ENCODE measurements at regions not wholly inside any gene's neighbourhood (a gene's known extent, or its start where the extent isn't known, plus 50 kb on each side); places are given as distances from the start of the nearest gene placed in this dataset.
"Not testable (repeated sequence)": the region's sequence is repeated elsewhere in the genome, so short reads cannot be mapped to it uniquely, and the experiment has no call there.

GRCh38 chr17:77555121-77555591, 403.3 kb upstream of the TNRC6C start:
- DNase-seq (no peak), ATAC-seq (ENCODE audit: low read depth in 2 of 2) (no peak)
- H3K4me3 Mint-ChIP-seq: no peak overlapping the region
- H3K27me3 Mint-ChIP-seq: peaks cover 19% of the 10 kb centered on the region
- Histone ChIP-seq H3K9me3 (ENCODE audit: control insufficient read depth in 2 of 2, low read length in 2 of 2) (no peaks in the 10 kb centered on the region), H3K27ac (ENCODE audit: insufficient read depth, low read length, poor library complexity, severe bottlenecking) (no peak overlapping the region), H3K36me3 (ENCODE audit: control insufficient read depth, insufficient read depth, low read length) (no peaks in the 10 kb centered on the region), H3K4me3 (ENCODE audit: low read depth, low read length) (no peak overlapping the region), H3K27me3 (ENCODE audit: control insufficient read depth, insufficient read depth, low read length) (no peaks in the 10 kb centered on the region), H3K4me1 (ENCODE audit: control insufficient read depth, insufficient read depth, low read length, poor library complexity, severe bottlenecking) (no peaks in the 10 kb centered on the region)
- no peaks in the 10 kb centered on the region for H3K36me3 Mint-ChIP-seq
- H3K27ac Mint-ChIP-seq: no peak overlapping the region
- H3K4me1 Mint-ChIP-seq: no peaks in the 10 kb centered on the region
- H3K9me3 Mint-ChIP-seq: no peaks in the 10 kb centered on the region

DNA sequence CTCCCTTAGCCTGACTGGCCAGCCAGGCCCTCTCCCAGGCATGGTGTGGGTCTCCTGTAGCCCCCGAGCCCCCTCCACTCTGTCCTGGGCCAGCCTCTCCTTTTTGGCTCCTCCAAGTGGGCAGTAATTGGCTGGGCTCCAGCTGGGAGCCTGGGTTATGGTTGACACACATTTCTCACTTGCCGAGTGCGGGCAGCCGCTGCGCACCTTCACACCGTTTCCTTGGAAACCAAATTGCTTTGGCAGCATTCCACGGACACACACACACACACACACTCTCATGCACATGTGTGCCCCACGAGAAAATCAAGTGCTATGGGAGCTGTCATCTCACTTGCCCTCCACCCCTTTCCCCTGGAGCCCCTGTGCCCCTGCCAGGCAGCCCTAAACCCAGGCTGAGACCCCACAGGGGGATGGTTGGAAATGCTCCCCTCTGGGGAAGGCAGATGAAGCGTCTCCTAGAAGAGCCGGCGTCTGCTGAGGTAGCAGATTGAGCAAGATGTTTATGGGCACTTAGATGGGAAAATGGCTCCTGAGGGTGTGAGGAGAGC, 402.7 kb upstream of the TNRC6C start:
- no peaks in the 10 kb centered on the region for H3K4me1 ChIP-seq (ENCODE audit: control insufficient read depth, insufficient read depth, low read length, poor library complexity, severe bottlenecking)
- Mint-ChIP-seq H3K27ac (no peak overlapping the region), H3K4me3 (no peak overlapping the region), H3K36me3 (no peaks in the 10 kb centered on the region), H3K4me1 (no peaks in the 10 kb centered on the region), H3K9me3 (no peaks in the 10 kb centered on the region), H3K27me3 (peaks cover 19% of the 10 kb centered on the region)
- no peaks in the 10 kb centered on the region for H3K36me3 ChIP-seq (ENCODE audit: control insufficient read depth, insufficient read depth, low read length)
- H3K9me3 ChIP-seq (ENCODE audit: control insufficient read depth in 2 of 2, low read length in 2 of 2): no peaks in the 10 kb centered on the region
- ATAC-seq (ENCODE audit: low read depth in 2 of 2): no peak
- H3K27ac ChIP-seq (ENCODE audit: insufficient read depth, low read length, poor library complexity, severe bottlenecking): no peak overlapping the region
- H3K4me3 ChIP-seq (ENCODE audit: low read depth, low read length): no peak overlapping the region
- H3K27me3 ChIP-seq (ENCODE audit: control insufficient read depth, insufficient read depth, low read length): no peaks in the 10 kb centered on the region
- no peak for DNase-seq

DNA sequence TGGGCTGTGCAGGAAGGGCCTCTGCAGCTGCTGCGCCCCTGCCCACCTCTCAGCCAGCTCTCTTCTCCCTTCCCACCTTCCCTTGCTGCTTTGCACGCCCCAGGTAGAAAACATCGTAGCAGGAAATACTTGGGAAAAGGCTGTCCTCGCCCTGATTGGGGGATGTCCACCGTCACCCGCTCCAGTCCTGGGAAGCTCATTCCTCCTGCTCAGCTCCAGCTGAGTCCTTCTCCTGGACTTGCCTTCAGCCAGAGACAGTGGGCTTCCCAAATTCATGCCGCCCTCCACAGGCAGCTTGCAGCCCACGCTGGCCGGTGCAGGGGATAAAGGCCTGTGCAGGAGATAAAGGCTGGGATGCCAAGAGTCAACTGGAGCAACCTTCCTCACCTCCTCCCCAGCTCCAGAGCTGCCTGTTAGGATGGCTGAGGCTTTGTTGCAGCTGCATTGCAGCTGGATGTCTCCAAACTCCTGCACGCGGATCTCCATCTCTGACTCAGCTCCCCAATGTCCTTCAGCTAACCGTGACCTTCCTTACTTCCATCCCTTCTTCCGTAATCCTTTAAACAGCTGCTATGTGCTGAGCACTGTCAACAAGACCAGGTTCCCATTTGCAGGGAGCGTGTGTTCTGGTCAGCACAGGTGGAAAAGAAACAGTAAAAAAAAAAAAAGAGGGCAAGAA, 402.0 kb upstream of the TNRC6C start:
- DNase-seq (no peak), ATAC-seq (ENCODE audit: low read depth in 2 of 2) (no peak)
- H3K36me3 Mint-ChIP-seq: no peaks in the 10 kb centered on the region
- peaks cover 19% of the 10 kb centered on the region for H3K27me3 Mint-ChIP-seq
- Histone ChIP-seq H3K27ac (ENCODE audit: insufficient read depth, low read length, poor library complexity, severe bottlenecking) (no peak overlapping the region), H3K9me3 (ENCODE audit: control insufficient read depth in 2 of 2, low read length in 2 of 2) (no peaks in the 10 kb centered on the region), H3K4me1 (ENCODE audit: control insufficient read depth, insufficient read depth, low read length, poor library complexity, severe bottlenecking) (no peaks in the 10 kb centered on the region), H3K36me3 (ENCODE audit: control insufficient read depth, insufficient read depth, low read length) (no peaks in the 10 kb centered on the region), H3K4me3 (ENCODE audit: low read depth, low read length) (no peak overlapping the region), H3K27me3 (ENCODE audit: control insufficient read depth, insufficient read depth, low read length) (no peaks in the 10 kb centered on the region)
- no peak overlapping the region for H3K27ac Mint-ChIP-seq
- H3K4me3 Mint-ChIP-seq: no peak overlapping the region
- no peaks in the 10 kb centered on the region for H3K4me1 Mint-ChIP-seq
- no peaks in the 10 kb centered on the region for H3K9me3 Mint-ChIP-seq

GRCh38 chr17:77558846-77559626, 399.5 kb upstream of the TNRC6C start:
- no peaks in the 10 kb centered on the region for H3K9me3 ChIP-seq (ENCODE audit: control insufficient read depth in 2 of 2, low read length in 2 of 2)
- Mint-ChIP-seq H3K27me3 (peaks cover 23% of the 10 kb centered on the region), H3K27ac (no peak overlapping the region), H3K4me3 (no peak overlapping the region), H3K4me1 (no peaks in the 10 kb centered on the region), H3K36me3 (no peaks in the 10 kb centered on the region), H3K9me3 (no peaks in the 10 kb centered on the region)
- no peak overlapping the region for H3K27ac ChIP-seq (ENCODE audit: insufficient read depth, low read length, poor library complexity, severe bottlenecking)
- no peaks in the 10 kb centered on the region for H3K4me1 ChIP-seq (ENCODE audit: control insufficient read depth, insufficient read depth, low read length, poor library complexity, severe bottlenecking)
- DNase-seq: no peak
- no peaks in the 10 kb centered on the region for H3K36me3 ChIP-seq (ENCODE audit: control insufficient read depth, insufficient read depth, low read length)
- no peak overlapping the region for H3K4me3 ChIP-seq (ENCODE audit: low read depth, low read length)
- H3K27me3 ChIP-seq (ENCODE audit: control insufficient read depth, insufficient read depth, low read length): no peaks in the 10 kb centered on the region
- ATAC-seq (ENCODE audit: low read depth in 2 of 2): no peak

DNA sequence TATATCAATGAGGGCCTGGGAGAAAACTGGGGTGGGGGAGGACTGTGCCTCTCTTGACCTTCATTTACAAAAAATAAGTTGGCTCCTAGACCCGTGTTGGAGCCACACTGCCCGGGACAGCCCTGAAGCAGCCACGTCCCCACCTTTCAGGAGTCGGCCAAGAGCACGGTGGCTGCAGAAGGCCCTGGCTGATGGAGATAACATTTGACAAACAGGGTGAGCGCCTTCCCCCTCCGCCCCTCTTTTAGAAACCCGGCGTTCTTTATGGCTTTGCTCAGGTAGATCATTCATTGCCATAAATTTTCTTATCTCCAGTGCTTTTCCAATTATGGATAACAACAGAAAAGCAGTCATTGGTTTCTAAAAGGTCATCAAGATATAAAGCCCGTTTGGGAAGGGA, 398.1 kb upstream of the TNRC6C start:
- no peaks in the 10 kb centered on the region for H3K9me3 ChIP-seq (ENCODE audit: control insufficient read depth in 2 of 2, low read length in 2 of 2)
- H3K27me3 ChIP-seq (ENCODE audit: control insufficient read depth, insufficient read depth, low read length): no peaks in the 10 kb centered on the region
- no peaks in the 10 kb centered on the region for H3K36me3 Mint-ChIP-seq
- H3K4me1 Mint-ChIP-seq: no peaks in the 10 kb centered on the region
- no peak overlapping the region for H3K27ac ChIP-seq (ENCODE audit: insufficient read depth, low read length, poor library complexity, severe bottlenecking)
- H3K4me3 ChIP-seq (ENCODE audit: low read depth, low read length): no peak overlapping the region
- no peaks in the 10 kb centered on the region for H3K4me1 ChIP-seq (ENCODE audit: control insufficient read depth, insufficient read depth, low read length, poor library complexity, severe bottlenecking)
- H3K27ac Mint-ChIP-seq: no peak overlapping the region
- DNase-seq: no peak
- ATAC-seq (ENCODE audit: low read depth in 2 of 2): no peak
- no peaks in the 10 kb centered on the region for H3K36me3 ChIP-seq (ENCODE audit: control insufficient read depth, insufficient read depth, low read length)
- H3K27me3 Mint-ChIP-seq: peaks cover 26% of the 10 kb centered on the region
- no peaks in the 10 kb centered on the region for H3K9me3 Mint-ChIP-seq
- no peak overlapping the region for H3K4me3 Mint-ChIP-seq

GRCh38 chr17:77560841-77561240, 397.7 kb upstream of the TNRC6C start:
- Histone ChIP-seq H3K4me1 (ENCODE audit: control insufficient read depth, insufficient read depth, low read length, poor library complexity, severe bottlenecking) (no peaks in the 10 kb centered on the region), H3K27ac (ENCODE audit: insufficient read depth, low read length, poor library complexity, severe bottlenecking) (no peak overlapping the region), H3K4me3 (ENCODE audit: low read depth, low read length) (no peak overlapping the region), H3K36me3 (ENCODE audit: control insufficient read depth, insufficient read depth, low read length) (no peaks in the 10 kb centered on the region), H3K9me3 (ENCODE audit: control insufficient read depth in 2 of 2, low read length in 2 of 2) (no peaks in the 10 kb centered on the region), H3K27me3 (ENCODE audit: control insufficient read depth, insufficient read depth, low read length) (no peaks in the 10 kb centered on the region)
- H3K4me1 Mint-ChIP-seq: no peaks in the 10 kb centered on the region
- H3K27me3 Mint-ChIP-seq: peaks cover 31% of the 10 kb centered on the region
- no peak overlapping the region for H3K4me3 Mint-ChIP-seq
- ATAC-seq (ENCODE audit: low read depth in 2 of 2) (no peak), DNase-seq (no peak)
- H3K36me3 Mint-ChIP-seq: no peaks in the 10 kb centered on the region
- no peaks in the 10 kb centered on the region for H3K9me3 Mint-ChIP-seq
- no peak overlapping the region for H3K27ac Mint-ChIP-seq

DNA sequence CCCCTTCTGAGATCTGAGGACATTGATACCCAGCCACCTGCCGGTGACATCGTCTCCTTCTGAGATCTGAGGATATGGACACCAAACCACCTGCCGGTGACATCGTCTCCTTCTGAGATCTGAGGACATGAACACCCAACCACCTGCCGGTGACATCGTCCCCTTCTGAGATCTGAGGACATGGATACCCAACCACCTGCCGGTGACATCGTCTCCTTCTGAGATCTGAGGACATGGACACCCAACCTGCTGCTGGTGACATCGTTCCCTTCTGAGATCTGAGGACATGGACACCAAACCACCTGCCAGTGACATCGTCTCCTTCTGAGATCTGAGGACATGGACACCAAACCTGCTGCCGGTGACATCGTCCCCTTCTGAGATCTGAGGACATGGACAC, 396.1 kb upstream of the TNRC6C start:
- H3K4me1 ChIP-seq (ENCODE audit: control insufficient read depth, insufficient read depth, low read length, poor library complexity, severe bottlenecking); H3K9me3 Mint-ChIP-seq; H3K27ac ChIP-seq (ENCODE audit: insufficient read depth, low read length, poor library complexity, severe bottlenecking); H3K36me3 Mint-ChIP-seq; H3K4me1 Mint-ChIP-seq; H3K4me3 ChIP-seq (ENCODE audit: low read depth, low read length); H3K27me3 ChIP-seq (ENCODE audit: control insufficient read depth, insufficient read depth, low read length); ATAC-seq (ENCODE audit: low read depth in 2 of 2); H3K9me3 ChIP-seq (ENCODE audit: control insufficient read depth in 2 of 2, low read length in 2 of 2); H3K27ac Mint-ChIP-seq; H3K4me3 Mint-ChIP-seq; DNase-seq; H3K36me3 ChIP-seq (ENCODE audit: control insufficient read depth, insufficient read depth, low read length): not testable (repeated sequence)
- H3K27me3 Mint-ChIP-seq: peaks cover 26% of the 10 kb centered on the region
